ENCODE measurements at regions not wholly inside any gene's neighbourhood (a gene's known extent, or its start where the extent isn't known, plus 50 kb on each side); places are given as distances from the start of the nearest gene placed in this dataset.

GRCh38 chr3:168981396-168981795, 682.1 kb downstream of the MECOM start:
- Mint-ChIP-seq H3K9me3 (no peaks in the 10 kb centered on the region), H3K36me3 (ENCODE audit: low read depth) (no peaks in the 10 kb centered on the region), H3K27ac (no peak overlapping the region), H3K4me3 (no peak overlapping the region), H3K27me3 (no peaks in the 10 kb centered on the region), H3K4me1 (no peaks in the 10 kb centered on the region)
- TF ChIP-seq, protein P1, sequence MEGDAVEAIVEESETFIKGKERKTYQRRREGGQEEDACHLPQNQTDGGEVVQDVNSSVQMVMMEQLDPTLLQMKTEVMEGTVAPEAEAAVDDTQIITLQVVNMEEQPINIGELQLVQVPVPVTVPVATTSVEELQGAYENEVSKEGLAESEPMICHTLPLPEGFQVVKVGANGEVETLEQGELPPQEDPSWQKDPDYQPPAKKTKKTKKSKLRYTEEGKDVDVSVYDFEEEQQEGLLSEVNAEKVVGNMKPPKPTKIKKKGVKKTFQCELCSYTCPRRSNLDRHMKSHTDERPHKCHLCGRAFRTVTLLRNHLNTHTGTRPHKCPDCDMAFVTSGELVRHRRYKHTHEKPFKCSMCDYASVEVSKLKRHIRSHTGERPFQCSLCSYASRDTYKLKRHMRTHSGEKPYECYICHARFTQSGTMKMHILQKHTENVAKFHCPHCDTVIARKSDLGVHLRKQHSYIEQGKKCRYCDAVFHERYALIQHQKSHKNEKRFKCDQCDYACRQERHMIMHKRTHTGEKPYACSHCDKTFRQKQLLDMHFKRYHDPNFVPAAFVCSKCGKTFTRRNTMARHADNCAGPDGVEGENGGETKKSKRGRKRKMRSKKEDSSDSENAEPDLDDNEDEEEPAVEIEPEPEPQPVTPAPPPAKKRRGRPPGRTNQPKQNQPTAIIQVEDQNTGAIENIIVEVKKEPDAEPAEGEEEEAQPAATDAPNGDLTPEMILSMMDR (IDR thresholded peaks at IDR 0.05), result no peak
- POLR2A ChIA-PET, result no interaction called here
- intact Hi-C loops (cut with micrococcal nuclease), result no loop called here
- ATAC-seq (ENCODE audit: low read depth) (no peak), DNase-seq (no peak)
- CTCF ChIA-PET, result no interaction called here

DNA sequence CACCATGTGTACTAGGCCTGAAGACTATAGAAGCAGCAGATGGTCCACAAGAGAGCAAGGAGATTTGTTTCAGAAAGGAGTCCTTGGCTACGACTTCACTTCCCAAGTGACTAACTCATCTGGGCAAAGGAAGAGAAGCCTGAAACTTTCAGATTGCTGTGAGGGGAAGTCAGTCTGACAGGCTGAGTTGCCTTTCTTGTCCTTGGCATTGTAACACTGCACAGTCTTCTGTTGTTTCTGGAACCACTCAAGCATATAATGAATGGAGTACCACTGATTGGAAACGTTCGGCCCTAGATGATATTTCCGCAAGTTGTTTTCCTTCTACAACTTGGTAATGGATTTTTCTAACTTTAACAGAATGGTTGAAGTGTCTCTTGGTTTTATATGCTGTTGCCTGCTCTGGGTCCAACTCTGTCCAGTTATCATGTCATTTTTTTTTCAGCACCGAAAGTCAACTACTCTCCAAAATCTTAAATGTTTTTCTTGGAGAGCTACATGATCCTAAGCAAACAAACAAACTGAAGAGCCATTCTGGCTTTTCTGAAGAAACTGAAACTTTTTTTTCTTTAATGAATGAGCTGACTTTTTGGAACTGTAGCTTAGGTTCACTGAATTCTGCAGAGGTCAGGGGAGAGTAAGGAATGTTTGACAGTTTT, 685.7 kb downstream of the MECOM start:
- H3K27me3 Mint-ChIP-seq, result no peaks in the 10 kb centered on the region
- TF ChIP-seq, protein P1 (IDR thresholded peaks at IDR 0.05), result no peak
- ChIA-PET POLR2A (no interaction called here), CTCF (no interaction called here)
- ATAC-seq (ENCODE audit: low read depth) (no peak), DNase-seq (no peak)
- H3K9me3 Mint-ChIP-seq, result no peaks in the 10 kb centered on the region
- H3K4me3 Mint-ChIP-seq, result no peak overlapping the region
- no peaks in the 10 kb centered on the region for H3K36me3 Mint-ChIP-seq (ENCODE audit: low read depth)
- H3K4me1 Mint-ChIP-seq, result no peaks in the 10 kb centered on the region
- intact Hi-C loops (cut with micrococcal nuclease), result no loop called here
- H3K27ac Mint-ChIP-seq, result no peak overlapping the region

DNA sequence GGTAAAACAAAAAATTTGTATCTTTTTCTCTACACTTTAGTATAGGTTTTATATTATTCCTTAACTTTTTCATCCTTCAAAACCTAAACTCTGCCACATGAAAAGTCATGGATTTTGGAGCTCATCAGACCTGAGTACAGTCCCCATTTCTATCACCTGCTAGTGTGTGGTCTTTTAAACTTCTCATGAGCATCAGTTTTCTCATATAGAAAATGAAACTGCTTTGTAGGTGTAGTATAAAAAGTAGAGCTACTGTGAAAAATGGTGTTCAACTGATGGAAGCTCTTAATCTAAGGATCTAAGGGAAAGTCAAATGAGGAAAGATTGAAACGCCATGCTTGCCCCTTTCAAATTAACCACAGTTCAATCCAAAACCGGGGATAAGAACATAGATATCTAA, 686.5 kb downstream of the MECOM start:
- H3K27me3 Mint-ChIP-seq, result no peaks in the 10 kb centered on the region
- CTCF ChIA-PET, result no interaction called here
- no peaks in the 10 kb centered on the region for H3K4me1 Mint-ChIP-seq
- TF ChIP-seq, protein P1 (IDR thresholded peaks at IDR 0.05), result no peak
- H3K9me3 Mint-ChIP-seq, result no peaks in the 10 kb centered on the region
- DNase-seq, result no peak
- no peaks in the 10 kb centered on the region for H3K36me3 Mint-ChIP-seq (ENCODE audit: low read depth)
- no peak overlapping the region for H3K27ac Mint-ChIP-seq
- ATAC-seq (ENCODE audit: low read depth), result no peak
- intact Hi-C loops (cut with micrococcal nuclease), result no loop called here
- POLR2A ChIA-PET, result no interaction called here
- H3K4me3 Mint-ChIP-seq, result no peak overlapping the region

DNA sequence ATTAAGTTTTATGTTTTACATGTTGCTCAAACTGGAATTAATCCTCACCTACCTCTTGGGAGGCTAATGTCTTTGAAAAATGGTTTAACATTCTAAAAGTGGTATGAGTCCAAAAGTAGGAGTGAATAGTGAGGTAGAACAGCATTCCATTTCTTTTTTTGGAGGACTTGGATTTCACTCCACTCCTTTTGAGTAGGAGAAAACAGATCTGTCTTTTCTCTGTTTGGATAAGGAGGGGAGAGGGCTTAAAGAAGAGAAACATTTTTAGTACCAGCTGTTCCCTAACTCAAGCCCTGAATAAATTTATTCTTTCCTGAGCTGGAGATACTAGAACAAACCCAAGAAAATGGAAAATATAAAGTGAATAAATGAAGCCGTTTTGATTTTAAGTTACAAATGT, 687.9 kb downstream of the MECOM start:
- no peaks in the 10 kb centered on the region for H3K27me3 Mint-ChIP-seq
- TF ChIP-seq, protein P1 (IDR thresholded peaks at IDR 0.05), result no peak
- H3K4me3 Mint-ChIP-seq, result no peak overlapping the region
- no peaks in the 10 kb centered on the region for H3K36me3 Mint-ChIP-seq (ENCODE audit: low read depth)
- no peaks in the 10 kb centered on the region for H3K9me3 Mint-ChIP-seq
- POLR2A ChIA-PET, result no interaction called here
- no peaks in the 10 kb centered on the region for H3K4me1 Mint-ChIP-seq
- no peak overlapping the region for H3K27ac Mint-ChIP-seq
- no peak for ATAC-seq (ENCODE audit: low read depth)
- no peak for DNase-seq
- CTCF ChIA-PET, result no interaction called here
- intact Hi-C loops (cut with micrococcal nuclease), result no loop called here

GRCh38 chr3:168974617-168975403, 688.7 kb downstream of the MECOM start:
- ChIA-PET POLR2A (no interaction called here), CTCF (no interaction called here)
- ATAC-seq (ENCODE audit: low read depth) (no peak), DNase-seq (no peak)
- H3K27me3 Mint-ChIP-seq, result no peaks in the 10 kb centered on the region
- H3K36me3 Mint-ChIP-seq (ENCODE audit: low read depth), result no peaks in the 10 kb centered on the region
- no peak overlapping the region for H3K4me3 Mint-ChIP-seq
- no peak overlapping the region for H3K27ac Mint-ChIP-seq
- intact Hi-C loops (cut with micrococcal nuclease), result no loop called here
- H3K4me1 Mint-ChIP-seq, result no peaks in the 10 kb centered on the region
- TF ChIP-seq, protein P1 (IDR thresholded peaks at IDR 0.05), result no peak
- H3K9me3 Mint-ChIP-seq, result no peaks in the 10 kb centered on the region
